Peyer's patch (tissue), 4 donors: ENCODE measurements at regions not wholly inside any gene's neighbourhood (a gene's known extent, or its start where the extent isn't known, plus 50 kb on each side); places are given as distances from the start of the nearest gene placed in this dataset.

Source experiments
- CTCF ChIP-seq, 6 experiments: fragments of 450-650 bp in 4 of 6; fragments of 200-600 bp in 2 of 6; sonication (generic) in 1 of 6; IDR thresholded peaks; one replicate each; pipeline ENCODE4 v1.5.1; 2017 to 2019; ENCODE audit warnings: antibody characterized with exemption in 6 of 6, mild to moderate bottlenecking in 3 of 6, moderate library complexity in 1 of 6
- POLR2A ChIP-seq, 2 donors: fragments of 450-650 bp; IDR thresholded peaks; one replicate each; pipeline ENCODE4 v1.5.1; 2017; ENCODE audit warnings: antibody characterized with exemption in 2 of 2, mild to moderate bottlenecking in 2 of 2, moderate library complexity in 2 of 2

- TF ChIP-seq POLR2A (IDR thresholded peaks at IDR 0.05) (no peak), CTCF (IDR thresholded peaks at IDR 0.05) (no peak)
Measured at GRCh38 chr14:40841886-40842285, 764.8 kb upstream of the LRFN5 start.
